NB4 (cell line): ENCODE measurements at regions not wholly inside any gene's neighbourhood (a gene's known extent, or its start where the extent isn't known, plus 50 kb on each side); places are given as distances from the start of the nearest gene placed in this dataset.

ENCODE experiments used
- DNase-seq: peaks from one replicate; pipeline ENCODE4 v3.0.0; 2010; ENCODE audit warnings: low read depth
- H3K4me3 ChIP-seq: one replicate; pipeline ENCODE4 v1.5.1; 2011; ENCODE audit warnings: mild to moderate bottlenecking, low read depth, low read length, moderate library complexity
- MAX ChIP-seq: IDR thresholded peaks from 2 replicates; pipeline ENCODE4 v1.6.1; 2011; ENCODE audit warnings: low read depth, low read length
- MYC ChIP-seq: IDR thresholded peaks from 2 replicates; pipeline ENCODE4 v1.6.1; 2011; ENCODE audit warnings: low read depth, low read length
- POLR2A ChIP-seq: IDR thresholded peaks from 2 replicates; pipeline ENCODE4 v1.6.1; 2011; ENCODE audit warnings: mild to moderate bottlenecking; ENCODE audit not compliant: insufficient read length; ENCODE audit errors: extremely low read depth
- TF ChIP-seq, protein P1 (sequence below): IDR thresholded peaks from one replicate; pipeline ENCODE4 v1.5.1; 2012; ENCODE audit warnings: low read depth, low read length

GRCh38 chr10:47241946-47242867 lies 57.8 kb upstream of the GDF10 start:
- TF ChIP-seq POLR2A (no peak), MYC (no peak), MAX (no peak)
- TF ChIP-seq, protein P1, sequence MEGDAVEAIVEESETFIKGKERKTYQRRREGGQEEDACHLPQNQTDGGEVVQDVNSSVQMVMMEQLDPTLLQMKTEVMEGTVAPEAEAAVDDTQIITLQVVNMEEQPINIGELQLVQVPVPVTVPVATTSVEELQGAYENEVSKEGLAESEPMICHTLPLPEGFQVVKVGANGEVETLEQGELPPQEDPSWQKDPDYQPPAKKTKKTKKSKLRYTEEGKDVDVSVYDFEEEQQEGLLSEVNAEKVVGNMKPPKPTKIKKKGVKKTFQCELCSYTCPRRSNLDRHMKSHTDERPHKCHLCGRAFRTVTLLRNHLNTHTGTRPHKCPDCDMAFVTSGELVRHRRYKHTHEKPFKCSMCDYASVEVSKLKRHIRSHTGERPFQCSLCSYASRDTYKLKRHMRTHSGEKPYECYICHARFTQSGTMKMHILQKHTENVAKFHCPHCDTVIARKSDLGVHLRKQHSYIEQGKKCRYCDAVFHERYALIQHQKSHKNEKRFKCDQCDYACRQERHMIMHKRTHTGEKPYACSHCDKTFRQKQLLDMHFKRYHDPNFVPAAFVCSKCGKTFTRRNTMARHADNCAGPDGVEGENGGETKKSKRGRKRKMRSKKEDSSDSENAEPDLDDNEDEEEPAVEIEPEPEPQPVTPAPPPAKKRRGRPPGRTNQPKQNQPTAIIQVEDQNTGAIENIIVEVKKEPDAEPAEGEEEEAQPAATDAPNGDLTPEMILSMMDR, result no peak
- DNase-seq, result no peak

DNA sequence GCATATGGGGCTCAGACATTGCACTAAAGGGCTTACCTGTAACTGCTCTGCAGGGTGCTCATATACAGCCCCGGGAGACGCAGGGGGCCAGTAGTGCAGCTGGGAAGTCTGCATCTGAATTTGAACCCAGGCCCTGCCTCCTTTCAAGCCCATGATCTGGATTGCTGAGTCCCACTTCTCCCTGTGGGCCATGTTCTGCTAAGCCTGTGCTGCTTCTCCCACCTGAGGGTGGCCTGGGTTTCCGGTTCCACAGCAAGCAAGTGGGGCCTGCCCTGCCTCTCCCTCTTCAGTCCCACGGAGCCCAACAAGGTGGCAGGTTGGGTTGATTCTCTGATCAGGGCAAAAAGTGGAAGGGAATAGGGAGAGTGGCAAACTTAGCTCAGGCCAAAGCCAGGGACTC lies 56.6 kb upstream of the GDF10 start:
- TF ChIP-seq MYC (no peak), POLR2A (no peak), MAX (no peak)
- TF ChIP-seq, protein P1, result no peak
- no peak for DNase-seq
- peak overlapping the region; percentile 10 for H3K4me3 ChIP-seq

More at GRCh38 chr10:47241946-47242867, 57.8 kb upstream of the GDF10 start:
- no peak overlapping the region for H3K4me3 ChIP-seq

- TF ChIP-seq, protein P1, result no peak
- TF ChIP-seq POLR2A (peak; percentile 25), MAX (peak; percentile 87), MYC (peak; percentile 96)
- peak; percentile 99 for DNase-seq
- H3K4me3 ChIP-seq, result peak overlapping the region; percentile 10
Observed at GRCh38 chr10:47243791-47244190, 56.2 kb upstream of the GDF10 start.

DNA sequence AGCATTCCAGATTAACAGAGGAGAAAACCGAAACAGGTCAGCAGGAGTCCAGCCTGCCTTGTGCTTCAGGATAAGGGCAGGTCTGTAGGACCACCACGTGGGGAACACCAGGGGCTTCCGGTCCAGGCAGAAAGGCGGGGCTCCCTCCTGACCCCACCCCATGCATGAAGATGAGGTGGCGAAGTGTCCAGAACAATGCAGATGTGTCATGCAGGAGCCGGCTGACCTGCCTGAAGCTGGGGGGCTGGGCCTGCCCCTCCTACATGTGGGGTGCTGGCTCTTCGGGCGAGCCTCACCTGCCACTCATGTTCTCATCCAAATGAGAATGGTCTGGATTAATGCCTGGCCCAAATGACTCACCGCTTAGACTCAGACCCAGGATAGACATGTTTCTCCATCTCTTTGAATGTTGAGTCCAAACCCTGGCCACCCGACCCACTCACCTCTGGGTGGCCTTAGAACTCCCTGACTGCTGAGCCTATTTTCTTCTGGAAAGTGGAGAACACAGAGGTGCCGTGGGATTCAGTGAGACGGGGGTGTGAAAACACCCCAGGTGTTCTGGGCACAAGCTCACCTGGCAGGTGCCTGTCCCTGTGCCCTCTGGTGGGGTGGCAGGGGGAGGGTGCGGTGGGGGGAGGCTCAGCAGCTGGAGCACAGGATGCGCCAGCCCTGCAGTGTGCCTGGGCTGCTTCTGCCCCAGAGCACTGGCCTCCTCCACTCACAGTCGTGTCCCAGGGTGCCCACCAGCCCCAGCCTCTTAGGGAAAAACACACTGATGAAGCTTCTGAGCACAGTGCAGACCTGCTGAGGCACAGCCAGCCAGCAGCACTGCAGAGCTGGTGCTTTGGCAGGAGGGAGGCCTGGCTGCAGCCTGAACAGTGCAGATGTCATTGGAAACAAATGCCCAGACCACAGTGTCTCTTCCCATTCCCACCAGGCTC lies 55.2 kb upstream of the GDF10 start:
- H3K4me3 ChIP-seq, result no peak overlapping the region
- no peak for TF ChIP-seq POLR2A
- TF ChIP-seq MYC, result no peak
- TF ChIP-seq, protein P1, result no peak
- no peak for TF ChIP-seq MAX
- DNase-seq, result no peak

- no peak overlapping the region for H3K4me3 ChIP-seq
- DNase-seq, result no peak
- TF ChIP-seq, protein P1, result no peak
- TF ChIP-seq MAX (0 out of 2 replicates have a peak, but pooled peaks have one; percentile 9), POLR2A (no peak), MYC (no peak)
Observed at GRCh38 chr10:47245731-47246350, 54.2 kb upstream of the GDF10 start.
